Left ventricle myocardium inferior (tissue), 1 donor: ENCODE measurements at regions not wholly inside any gene's neighbourhood (a gene's known extent, or its start where the extent isn't known, plus 50 kb on each side); places are given as distances from the start of the nearest gene placed in this dataset.

Source experiments
- DNase-seq: peaks from one replicate; pipeline ENCODE4 v3.0.0-alpha.2; 2020
- H3K27ac ChIP-seq: fragments of 200-600 bp; replicated peaks from 2 replicates; pipeline ENCODE4 v1.8.0; 2021
- H3K27me3 ChIP-seq: fragments of 200-600 bp; 2 replicates; pipeline ENCODE4 v1.8.0; 2021; ENCODE audit warnings: low read depth
- H3K36me3 ChIP-seq: fragments of 200-600 bp; 2 replicates; pipeline ENCODE4 v1.8.0; 2021
- H3K4me1 ChIP-seq: fragments of 200-600 bp; 2 replicates; pipeline ENCODE4 v1.8.0; 2021
- H3K4me3 ChIP-seq: fragments of 200-600 bp; 2 replicates; pipeline ENCODE4 v1.8.0; 2021; ENCODE audit warnings: mild to moderate bottlenecking, moderate library complexity
- H3K9me3 ChIP-seq: fragments of 200-600 bp; replicated peaks from 2 replicates; pipeline ENCODE4 v1.8.0; 2021
- intact Hi-C: fragments of 100-400 bp; cut with micrococcal nuclease; formaldehyde crosslinking; loops from one replicate; pipeline ENCODE4 v1.11.0; 2022
- TF ChIP-seq, protein P1 (sequence below): fragments of 200-600 bp; IDR thresholded peaks from 2 replicates; pipeline ENCODE4 v1.8.0; 2021; ENCODE audit warnings: antibody characterized with exemption, mild to moderate bottlenecking, borderline replicate concordance
- donor health status: DM: no; HTN: yes; CAD: no; lungs with severe emphysema.

DNA sequence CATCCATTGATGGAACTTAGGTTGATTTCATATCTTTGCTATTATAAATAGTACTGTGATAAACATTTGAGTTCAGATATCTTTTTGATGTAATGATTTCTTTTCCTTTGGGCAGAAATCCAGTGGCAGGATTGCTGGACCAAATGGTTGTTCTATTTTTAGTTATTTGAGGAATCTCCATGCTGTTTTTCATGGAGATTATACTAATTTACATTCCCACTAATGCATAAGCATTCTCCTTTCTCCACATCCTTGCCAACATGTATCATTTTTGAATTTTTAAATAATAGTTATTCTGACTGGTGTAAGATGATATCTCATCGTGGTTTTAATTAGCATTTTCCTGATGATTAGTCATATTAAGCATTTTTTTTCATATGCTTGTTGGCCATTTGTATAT is 144.0 kb upstream of the SUCLG2 start:
- intact Hi-C loops = loop anchor here (10.0 kb wide), 1 partner anchor 414 kb away; no protein-coding TSS in a partner anchor
- Histone ChIP-seq H3K9me3 (peaks cover 20% of the 10 kb centered on the region), H3K36me3 (no peaks in the 10 kb centered on the region), H3K27me3 (no peaks in the 10 kb centered on the region), H3K4me1 (no peaks in the 10 kb centered on the region), H3K4me3 (no peak overlapping the region), H3K27ac (no peak overlapping the region)
- TF ChIP-seq, protein P1, sequence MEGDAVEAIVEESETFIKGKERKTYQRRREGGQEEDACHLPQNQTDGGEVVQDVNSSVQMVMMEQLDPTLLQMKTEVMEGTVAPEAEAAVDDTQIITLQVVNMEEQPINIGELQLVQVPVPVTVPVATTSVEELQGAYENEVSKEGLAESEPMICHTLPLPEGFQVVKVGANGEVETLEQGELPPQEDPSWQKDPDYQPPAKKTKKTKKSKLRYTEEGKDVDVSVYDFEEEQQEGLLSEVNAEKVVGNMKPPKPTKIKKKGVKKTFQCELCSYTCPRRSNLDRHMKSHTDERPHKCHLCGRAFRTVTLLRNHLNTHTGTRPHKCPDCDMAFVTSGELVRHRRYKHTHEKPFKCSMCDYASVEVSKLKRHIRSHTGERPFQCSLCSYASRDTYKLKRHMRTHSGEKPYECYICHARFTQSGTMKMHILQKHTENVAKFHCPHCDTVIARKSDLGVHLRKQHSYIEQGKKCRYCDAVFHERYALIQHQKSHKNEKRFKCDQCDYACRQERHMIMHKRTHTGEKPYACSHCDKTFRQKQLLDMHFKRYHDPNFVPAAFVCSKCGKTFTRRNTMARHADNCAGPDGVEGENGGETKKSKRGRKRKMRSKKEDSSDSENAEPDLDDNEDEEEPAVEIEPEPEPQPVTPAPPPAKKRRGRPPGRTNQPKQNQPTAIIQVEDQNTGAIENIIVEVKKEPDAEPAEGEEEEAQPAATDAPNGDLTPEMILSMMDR = no peak
- DNase-seq = no peak

DNA sequence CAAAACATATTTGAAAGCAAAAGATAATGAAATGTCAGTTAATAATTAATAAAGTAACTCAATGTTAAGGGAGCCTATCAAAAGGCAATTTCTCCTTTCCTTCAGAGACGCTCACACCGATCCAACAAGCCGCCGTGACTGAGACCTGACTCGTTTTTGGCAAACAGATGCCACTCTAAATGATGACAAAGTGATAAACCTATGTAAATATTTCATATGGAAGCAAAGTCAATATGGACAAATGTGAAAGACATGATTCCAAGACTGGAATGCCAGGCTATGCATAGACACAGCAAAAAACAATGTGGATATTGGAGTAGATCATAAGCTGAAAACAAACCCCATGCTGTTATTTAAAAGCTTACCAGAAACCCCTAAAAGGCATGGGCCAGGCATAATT is 137.2 kb upstream of the SUCLG2 start:
- Histone ChIP-seq H3K27ac (no peak overlapping the region), H3K27me3 (no peaks in the 10 kb centered on the region), H3K4me1 (no peaks in the 10 kb centered on the region), H3K4me3 (no peak overlapping the region), H3K36me3 (no peaks in the 10 kb centered on the region), H3K9me3 (peaks cover 6% of the 10 kb centered on the region)
- intact Hi-C loops = loop anchor here (10.0 kb wide), 1 partner anchor 407 kb away; no protein-coding TSS in a partner anchor
- TF ChIP-seq, protein P1 = no peak
- DNase-seq = no peak

DNA sequence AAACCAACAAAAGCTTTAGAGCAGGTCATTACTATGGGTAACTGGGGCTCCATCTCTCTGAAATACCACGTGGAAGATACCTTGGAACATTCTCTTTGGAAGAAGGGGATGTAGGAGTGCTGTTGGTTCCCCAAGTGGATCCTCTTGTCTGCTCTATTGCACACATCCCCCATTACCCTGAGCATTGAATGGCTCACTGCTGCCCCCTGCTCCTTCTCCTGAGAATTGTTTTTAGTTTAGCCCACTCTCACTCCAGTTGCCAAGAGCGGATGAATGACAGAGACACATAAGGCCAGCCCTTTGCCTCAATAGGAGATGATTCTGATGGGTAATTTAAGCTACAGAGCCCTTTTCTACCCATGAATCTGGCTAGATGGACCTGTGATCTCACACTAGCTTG is 135.6 kb upstream of the SUCLG2 start:
- TF ChIP-seq, protein P1 = peak; percentile 68
- no peaks in the 10 kb centered on the region for H3K4me1 ChIP-seq
- intact Hi-C loops = loop anchor here (10.0 kb wide), 1 partner anchor 405 kb away; no protein-coding TSS in a partner anchor
- no peak overlapping the region for H3K27ac ChIP-seq
- H3K36me3 ChIP-seq = no peaks in the 10 kb centered on the region
- peaks cover 13% of the 10 kb centered on the region for H3K9me3 ChIP-seq
- no peak overlapping the region for H3K4me3 ChIP-seq
- H3K27me3 ChIP-seq = no peaks in the 10 kb centered on the region
- no peak for DNase-seq

DNA sequence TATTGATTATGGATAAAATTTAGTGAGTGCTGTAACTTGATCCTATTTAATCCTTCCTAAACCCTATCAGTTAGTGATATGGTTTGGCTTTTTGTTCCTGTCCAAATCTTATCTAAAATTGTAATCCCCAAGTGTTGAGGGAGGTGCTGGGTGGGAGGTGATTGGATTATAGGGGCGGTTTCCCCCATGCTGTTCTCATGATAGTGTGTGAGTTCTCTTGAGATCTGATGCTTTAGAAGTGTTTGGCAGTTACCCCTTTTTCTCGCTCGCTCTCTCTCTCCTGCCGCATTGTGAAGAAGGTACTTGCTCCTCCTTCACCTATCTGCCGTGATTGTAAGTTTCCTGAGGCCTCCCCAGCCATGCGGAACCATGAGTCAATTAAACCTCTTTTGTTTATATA is 134.0 kb upstream of the SUCLG2 start:
- Histone ChIP-seq H3K27me3 (no peaks in the 10 kb centered on the region), H3K36me3 (no peaks in the 10 kb centered on the region), H3K27ac (no peak overlapping the region), H3K9me3 (peaks cover 10% of the 10 kb centered on the region), H3K4me3 (no peak overlapping the region), H3K4me1 (no peaks in the 10 kb centered on the region)
- no peak for DNase-seq
- intact Hi-C loops = no loop called here
- TF ChIP-seq, protein P1 = no peak

DNA sequence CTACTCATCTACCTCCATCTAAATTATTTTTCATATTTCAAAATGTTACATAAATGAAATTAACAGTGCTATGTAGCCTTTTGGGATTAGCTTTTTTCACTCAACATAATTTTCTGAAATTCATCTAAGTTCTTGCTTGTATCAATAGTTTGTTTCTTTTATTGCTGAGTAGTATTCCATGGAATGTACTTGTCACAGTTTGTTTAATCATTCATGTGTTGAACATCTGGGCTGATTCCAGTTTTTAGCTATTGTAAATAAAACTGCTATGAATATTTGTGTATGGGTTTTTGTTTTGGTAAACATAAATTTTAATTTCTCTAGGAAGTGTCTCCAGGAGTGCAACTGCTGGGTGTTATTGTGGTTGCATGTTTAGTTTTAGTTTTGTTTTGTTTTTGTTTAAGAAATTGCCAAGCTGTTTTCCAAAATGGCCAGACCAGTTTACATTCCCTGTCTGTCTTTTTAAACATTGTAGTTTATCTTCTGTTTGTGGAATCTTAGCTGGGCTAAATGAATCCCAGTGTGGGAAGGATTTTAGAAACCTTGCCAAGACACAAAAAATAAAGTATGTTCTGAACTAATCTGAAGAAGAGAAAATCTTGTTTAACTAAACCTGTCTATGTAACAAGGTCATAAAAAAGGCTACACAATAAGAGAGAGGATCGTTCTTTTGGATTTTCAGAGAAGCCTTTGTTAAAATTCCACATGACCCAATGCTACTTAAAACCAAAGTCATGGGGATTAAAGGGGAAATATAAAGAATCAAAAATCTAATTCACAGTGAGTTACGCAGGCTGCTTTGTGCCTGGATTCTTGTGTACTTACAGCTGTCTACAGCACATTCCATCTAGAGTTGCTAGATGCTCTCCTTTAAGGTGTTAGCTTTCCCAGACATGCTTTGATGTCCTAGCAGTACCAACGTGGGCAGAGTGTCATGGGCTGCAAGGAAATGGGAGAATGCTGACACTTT is 129.2 kb upstream of the SUCLG2 start:
- intact Hi-C loops = no loop called here
- no peak for DNase-seq
- H3K36me3 ChIP-seq = no peaks in the 10 kb centered on the region
- H3K9me3 ChIP-seq = peaks cover 22% of the 10 kb centered on the region
- no peak overlapping the region for H3K4me3 ChIP-seq
- no peaks in the 10 kb centered on the region for H3K27me3 ChIP-seq
- TF ChIP-seq, protein P1 = no peak
- H3K4me1 ChIP-seq = no peaks in the 10 kb centered on the region
- no peak overlapping the region for H3K27ac ChIP-seq
